Esophagus squamous epithelium (tissue), 5 donors: ENCODE measurements at regions not wholly inside any gene's neighbourhood (a gene's known extent, or its start where the extent isn't known, plus 50 kb on each side); places are given as distances from the start of the nearest gene placed in this dataset.

ENCODE experiments used
- DNase-seq: peaks from one replicate; lab custom pipeline; 2025; lab: John Stamatoyannopoulos, UW
- H3K27ac ChIP-seq, 4 donors: fragments of 200-600 bp; sonication (generic); one replicate each; pipeline ENCODE4 v1.5.1; 2016 to 2019; ENCODE audit warnings: mild to moderate bottlenecking in 1 of 4
- H3K27me3 ChIP-seq, 4 donors: fragments of 200-600 bp; sonication (generic); 1 replicate in 3 of 4; 2 replicates in 1 of 4; pipeline versions ENCODE4 v1.5.1 to v1.6.0; 2017 to 2021; ENCODE audit warnings: antibody characterized with exemption in 1 of 4
- H3K36me3 ChIP-seq, 3 donors: fragments of 200-600 bp; sonication (generic); one replicate each; pipeline ENCODE4 v1.5.1; 2016 to 2019
- H3K4me1 ChIP-seq, 3 donors: fragments of 200-600 bp; sonication (generic); one replicate each; pipeline ENCODE4 v1.5.1; 2017 to 2019
- H3K4me3 ChIP-seq, 4 donors: fragments of 200-600 bp; sonication (generic); 1 replicate in 3 of 4; 2 replicates in 1 of 4; pipeline ENCODE4 v1.5.1; 2016 to 2019; ENCODE audit warnings: mild to moderate bottlenecking in 2 of 4, moderate library complexity in 1 of 4
- H3K9me3 ChIP-seq, 3 donors: fragments of 200-600 bp; sonication (generic); one replicate each; pipeline ENCODE4 v1.5.1; 2016 to 2019
- CTCF ChIP-seq, 6 experiments: fragments of 450-650 bp in 4 of 6; fragments of 200-600 bp in 2 of 6; sonication (generic) in 2 of 6; IDR thresholded peaks; one replicate each; pipeline ENCODE4 v1.5.1; 2016 to 2019; ENCODE audit warnings: antibody characterized with exemption in 6 of 6, mild to moderate bottlenecking in 4 of 6, moderate library complexity in 4 of 6
- POLR2A ChIP-seq, 4 donors: fragments of 450-650 bp; IDR thresholded peaks; one replicate each; pipeline ENCODE4 v1.6.1; 2017; ENCODE audit warnings: antibody characterized with exemption in 4 of 4, mild to moderate bottlenecking in 4 of 4, moderate library complexity in 3 of 4
- WGBS, 2 donors: methylation state at CpG; one replicate each; pipeline ENCODE4 v1.1.5; 2018; 5-methylcytosine and 5-hydroxymethylcytosine counted together
- intact Hi-C: fragments of 100-400 bp; cut with DNase I; formaldehyde crosslinking; loops from one replicate; pipeline ENCODE4 v1.15.0; 2022
- donor health status: DM: yes; HTN: yes; CAD: no.

GRCh38 chr13:32917504-32917903, 98.7 kb upstream of the KL start:
- Histone ChIP-seq H3K9me3 (no peaks in the 10 kb centered on the region), H3K4me3 (no peak overlapping the region), H3K36me3 (no peaks in the 10 kb centered on the region), H3K27me3 (no peaks in the 10 kb centered on the region), H3K4me1 (no peaks in the 10 kb centered on the region), H3K27ac (no peak overlapping the region)
- WGBS, 2 donors = 46 to 59% methylated on average over 2 of the region's 2 CpGs
- TF ChIP-seq POLR2A (IDR thresholded peaks at IDR 0.05) = no peak
- TF ChIP-seq CTCF (IDR thresholded peaks at IDR 0.05) = no peak
- no peak for DNase-seq
- intact Hi-C loops = no loop called here

GRCh38 chr13:32923725-32924124, 92.5 kb upstream of the KL start:
- H3K36me3 ChIP-seq = no peaks in the 10 kb centered on the region
- WGBS, 2 donors = 88 to 89% methylated on average over 1 of the region's 1 CpG
- H3K4me1 ChIP-seq = no peaks in the 10 kb centered on the region
- TF ChIP-seq POLR2A (IDR thresholded peaks at IDR 0.05) (no peak), CTCF (IDR thresholded peaks at IDR 0.05) (no peak)
- no peaks in the 10 kb centered on the region for H3K27me3 ChIP-seq
- H3K4me3 ChIP-seq = no peak overlapping the region
- H3K27ac ChIP-seq = no peak overlapping the region
- no peak for DNase-seq
- intact Hi-C loops = no loop called here
- no peaks in the 10 kb centered on the region for H3K9me3 ChIP-seq

GRCh38 chr13:32924886-32925285, 91.3 kb upstream of the KL start:
- Histone ChIP-seq H3K27ac (no peak overlapping the region), H3K9me3 (no peaks in the 10 kb centered on the region), H3K36me3 (no peaks in the 10 kb centered on the region), H3K4me1 (no peaks in the 10 kb centered on the region), H3K4me3 (no peak overlapping the region), H3K27me3 (no peaks in the 10 kb centered on the region)
- intact Hi-C loops = no loop called here
- DNase-seq = no peak
- TF ChIP-seq CTCF (IDR thresholded peaks at IDR 0.05) (no peak), POLR2A (IDR thresholded peaks at IDR 0.05) (no peak)
- 47 to 60% methylated on average over 3 of the region's 3 CpGs for WGBS, 2 donors

GRCh38 chr13:32925506-32925905, 90.7 kb upstream of the KL start:
- intact Hi-C loops = no loop called here
- DNase-seq = no peak

GRCh38 chr13:32932376-32932775, 83.8 kb upstream of the KL start:
- no peaks in the 10 kb centered on the region for H3K27me3 ChIP-seq
- H3K36me3 ChIP-seq = no peaks in the 10 kb centered on the region
- TF ChIP-seq POLR2A (IDR thresholded peaks at IDR 0.05) (no peak), CTCF (IDR thresholded peaks at IDR 0.05) (no peak)
- H3K4me3 ChIP-seq = no peak overlapping the region
- no peaks in the 10 kb centered on the region for H3K4me1 ChIP-seq
- peaks cover 0 to 7% (median 0%) of the 10 kb centered on the region in 3 donors for H3K9me3 ChIP-seq
- intact Hi-C loops = no loop called here
- no peak for DNase-seq
- 39 to 46% methylated on average over 2 of the region's 2 CpGs for WGBS, 2 donors
- no peak overlapping the region for H3K27ac ChIP-seq

More at GRCh38 chr13:32925506-32925905, 90.7 kb upstream of the KL start:
- Histone ChIP-seq H3K27ac (no peak overlapping the region), H3K4me1 (no peaks in the 10 kb centered on the region), H3K27me3 (no peaks in the 10 kb centered on the region), H3K36me3 (no peaks in the 10 kb centered on the region), H3K4me3 (no peak overlapping the region), H3K9me3 (no peaks in the 10 kb centered on the region)
- TF ChIP-seq POLR2A (IDR thresholded peaks at IDR 0.05) (no peak), CTCF (IDR thresholded peaks at IDR 0.05) (no peak)
- 62 to 70% methylated on average over 1 of the region's 1 CpG for WGBS, 2 donors
